Fibroblast of peridontal ligament (primary cell): ENCODE measurements at regions not wholly inside any gene's neighbourhood (a gene's known extent, or its start where the extent isn't known, plus 50 kb on each side); places are given as distances from the start of the nearest gene placed in this dataset.
"Not testable (repeated sequence)": the region's sequence is repeated elsewhere in the genome, so short reads cannot be mapped to it uniquely, and the experiment has no call there.

Experiments
- DNase-seq: peaks from one replicate; pipeline ENCODE4 v3.0.0-alpha.2; 2010; ENCODE audit errors: extremely low read depth

GRCh38 chr13:18322821-18323220 lies 858.8 kb downstream of the TUBA3C start:
- DNase-seq, result not testable (repeated sequence)

GRCh38 chr13:18319653-18320052 lies 862.0 kb downstream of the TUBA3C start:
- DNase-seq, result not testable (repeated sequence)

- DNase-seq, result not testable (repeated sequence)
These were observed 878.3 kb downstream of the TUBA3C start for GRCh38 chr13:18303240-18303813.

GRCh38 chr13:18300968-18301367 lies 880.7 kb downstream of the TUBA3C start:
- not testable (repeated sequence) for DNase-seq

- DNase-seq, result not testable (repeated sequence)
These were observed 884.3 kb downstream of the TUBA3C start for GRCh38 chr13:18297359-18297758.

GRCh38 chr13:18296617-18297016 lies 885.0 kb downstream of the TUBA3C start:
- DNase-seq, result not testable (repeated sequence)

- DNase-seq, result not testable (repeated sequence)
These were observed 887.3 kb downstream of the TUBA3C start for GRCh38 chr13:18294311-18294710.

GRCh38 chr13:18286848-18287247 lies 894.8 kb downstream of the TUBA3C start:
- DNase-seq, result not testable (repeated sequence)

- DNase-seq, result not testable (repeated sequence)
These were observed 896.0 kb downstream of the TUBA3C start for GRCh38 chr13:18285663-18286062.

GRCh38 chr13:18284040-18284439 lies 897.6 kb downstream of the TUBA3C start:
- DNase-seq, result not testable (repeated sequence)

GRCh38 chr13:18281829-18282597 lies 899.6 kb downstream of the TUBA3C start:
- DNase-seq, result not testable (repeated sequence)

- not testable (repeated sequence) for DNase-seq
These were observed 900.5 kb downstream of the TUBA3C start for GRCh38 chr13:18280904-18281828.

- DNase-seq, result not testable (repeated sequence)
These were observed 901.7 kb downstream of the TUBA3C start for GRCh38 chr13:18279971-18280370.

GRCh38 chr13:18277372-18277771 lies 904.3 kb downstream of the TUBA3C start:
- DNase-seq, result not testable (repeated sequence)

- DNase-seq, result not testable (repeated sequence)
These were observed 905.3 kb downstream of the TUBA3C start for GRCh38 chr13:18276280-18276679.

GRCh38 chr13:18273785-18274514 lies 907.7 kb downstream of the TUBA3C start:
- DNase-seq, result not testable (repeated sequence)

- DNase-seq, result not testable (repeated sequence)
These were observed 922.7 kb downstream of the TUBA3C start for GRCh38 chr13:18258801-18259419.

- not testable (repeated sequence) for DNase-seq
These were observed 923.9 kb downstream of the TUBA3C start for GRCh38 chr13:18257686-18258085.

GRCh38 chr13:18252848-18253247 lies 928.8 kb downstream of the TUBA3C start:
- DNase-seq, result not testable (repeated sequence)

- DNase-seq, result not testable (repeated sequence)
These were observed 932.9 kb downstream of the TUBA3C start for GRCh38 chr13:18248533-18249240.
